OCI-LY1 (cell line): ENCODE measurements at regions not wholly inside any gene's neighbourhood (a gene's known extent, or its start where the extent isn't known, plus 50 kb on each side); places are given as distances from the start of the nearest gene placed in this dataset.

Experiments
- H2AFZ ChIP-seq: fragments of 200-600 bp; sonication (generic), shearing (Covaris generic); 2 replicates; pipeline ENCODE4 v1.6.0; 2014; ENCODE audit warnings: antibody characterized with exemption, mild to moderate bottlenecking, low read length
- H3F3A ChIP-seq: fragments of 200-600 bp; sonication (generic), shearing (Covaris generic); 2 replicates; pipeline ENCODE4 v1.6.0; 2014; ENCODE audit warnings: mild to moderate bottlenecking, antibody characterized with exemption, low read length, moderate library complexity; ENCODE audit not compliant: insufficient read depth
- H3K27ac ChIP-seq: fragments of 200-600 bp; sonication (generic); 2 replicates; pipeline ENCODE4 v1.5.1; 2014; ENCODE audit warnings: low read length, mixed run types, mild to moderate bottlenecking, low read depth; ENCODE audit not compliant: poor library complexity, severe bottlenecking
- H3K27me3 ChIP-seq: fragments of 200-600 bp; sonication (generic); 2 replicates; pipeline ENCODE4 v1.6.0; 2014; ENCODE audit warnings: antibody characterized with exemption, mild to moderate bottlenecking, low read length, moderate library complexity; ENCODE audit not compliant: insufficient read depth
- H3K36me3 ChIP-seq: fragments of 200-600 bp; sonication (generic); 2 replicates; pipeline ENCODE4 v1.6.1; 2014; ENCODE audit warnings: mild to moderate bottlenecking, antibody characterized with exemption, low read length, moderate library complexity, mixed read lengths; ENCODE audit not compliant: insufficient read depth
- H3K4me1 ChIP-seq: fragments of 200-600 bp; sonication (generic); 2 replicates; pipeline ENCODE4 v1.5.1; 2014; ENCODE audit warnings: mild to moderate bottlenecking, low read length, moderate library complexity; ENCODE audit not compliant: insufficient read depth, severe bottlenecking
- H3K4me2 ChIP-seq: fragments of 200-600 bp; sonication (generic), shearing (Covaris generic); 2 replicates; pipeline ENCODE4 v1.6.1; 2014; ENCODE audit warnings: low read length
- H3K4me3 ChIP-seq: fragments of 200-600 bp; sonication (generic); 2 replicates; pipeline ENCODE4 v1.5.1; 2014; ENCODE audit warnings: low read length, low read depth, mild to moderate bottlenecking, mixed read lengths; ENCODE audit not compliant: poor library complexity, severe bottlenecking
- H3K79me2 ChIP-seq: fragments of 200-600 bp; shearing (Covaris generic); 2 replicates; pipeline ENCODE4 v1.6.1; 2016; ENCODE audit warnings: mixed run types, low read length, mixed read lengths; ENCODE audit not compliant: insufficient read depth
- H3K9ac ChIP-seq: fragments of 200-600 bp; sonication (generic), shearing (Covaris generic); 2 replicates; pipeline ENCODE4 v1.6.1; 2014; ENCODE audit warnings: mild to moderate bottlenecking, low read length, mixed read lengths
- H3K9me2 ChIP-seq: fragments of 200-600 bp; sonication (generic), shearing (Covaris generic); 2 replicates; pipeline ENCODE4 v1.6.1; 2014; ENCODE audit warnings: low read depth, mild to moderate bottlenecking, low read length, mixed read lengths
- H3K9me3 ChIP-seq: fragments of 200-600 bp; shearing (Covaris generic); 2 replicates; pipeline ENCODE4 v1.6.1; 2014; ENCODE audit warnings: low read length, mixed read lengths
- H4K20me1 ChIP-seq: fragments of 200-600 bp; sonication (generic), shearing (Covaris generic); 2 replicates; pipeline ENCODE4 v1.6.0; 2016; ENCODE audit warnings: mild to moderate bottlenecking, low read length; ENCODE audit not compliant: insufficient read depth
- CTCF ChIP-seq: fragments of 200-600 bp; sonication (generic), shearing (Covaris generic); IDR thresholded peaks from 2 replicates; pipeline ENCODE4 v1.5.1; 2017; ENCODE audit warnings: mild to moderate bottlenecking, antibody characterized with exemption, low read length, moderate library complexity, mixed read lengths
- EZH2 ChIP-seq: fragments of 200-600 bp; sonication (generic), shearing (Covaris generic); IDR thresholded peaks from 2 replicates; pipeline ENCODE4 v1.8.0; 2017; ENCODE audit warnings: borderline replicate concordance, mixed run types, mild to moderate bottlenecking, antibody characterized with exemption, low read length, moderate library complexity, mixed read lengths

- Histone ChIP-seq H3K27me3 (no peaks in the 10 kb centered on the region), H2AFZ (no peak overlapping the region)
These were observed 223.6 kb upstream of the PREP start for GRCh38 chr6:105626295-105627158.

DNA sequence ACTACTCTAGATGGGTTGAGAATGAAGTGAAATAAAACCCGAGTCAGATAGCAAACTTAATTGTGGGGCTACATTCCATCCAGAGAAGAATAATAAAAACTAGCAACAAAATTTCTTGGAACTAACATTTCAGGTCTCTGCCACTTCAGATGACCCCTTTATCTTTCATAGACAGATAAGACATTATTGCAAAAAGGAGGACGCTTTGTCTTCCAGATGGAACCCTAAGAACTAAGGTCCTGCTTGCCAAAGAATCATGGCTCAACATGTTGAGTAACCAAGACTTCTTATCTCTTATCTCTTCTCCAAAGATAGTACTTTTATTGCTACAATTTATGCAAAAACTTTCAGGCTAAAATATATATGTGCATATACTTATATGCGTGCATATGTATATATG lies 221.1 kb upstream of the PREP start:
- TF ChIP-seq CTCF (no peak), EZH2 (no peak)

More at GRCh38 chr6:105626295-105627158, 223.6 kb upstream of the PREP start:
- peaks cover 6% of the 10 kb centered on the region for H3K4me1 ChIP-seq
- no peaks in the 10 kb centered on the region for H3F3A ChIP-seq
- no peaks in the 10 kb centered on the region for H4K20me1 ChIP-seq
- no peaks in the 10 kb centered on the region for H3K9me3 ChIP-seq
- no peaks in the 10 kb centered on the region for H3K36me3 ChIP-seq
- H3K4me3 ChIP-seq, result no peak overlapping the region
- H3K9me2 ChIP-seq, result no peaks in the 10 kb centered on the region
- TF ChIP-seq CTCF (no peak), EZH2 (no peak)
- no peak overlapping the region for H3K9ac ChIP-seq
- no peak overlapping the region for H3K4me2 ChIP-seq
- H3K79me2 ChIP-seq, result no peaks in the 10 kb centered on the region
- H3K27ac ChIP-seq, result no peak overlapping the region

DNA sequence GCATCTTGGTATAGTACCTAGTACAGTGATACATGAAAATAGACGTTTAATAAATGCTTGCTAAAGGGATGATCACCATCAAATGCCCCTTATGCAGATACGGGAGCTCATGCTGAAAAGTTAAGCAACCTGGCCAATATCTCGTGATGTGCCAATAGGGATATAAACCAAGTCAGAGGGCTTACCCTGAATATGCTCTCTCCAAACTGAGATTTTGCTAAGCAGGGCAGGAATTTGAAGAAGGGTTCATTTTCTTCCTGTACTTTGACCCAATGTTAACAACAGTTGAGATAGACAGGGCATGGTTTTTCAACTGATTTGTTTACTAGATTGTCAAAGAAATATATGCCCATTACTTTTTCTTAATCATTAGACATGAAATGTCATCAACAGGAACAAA lies 219.3 kb upstream of the PREP start:
- Histone ChIP-seq H3K79me2 (no peaks in the 10 kb centered on the region), H3K9ac (no peak overlapping the region), H3K9me2 (no peaks in the 10 kb centered on the region), H3K4me1 (peaks cover 19% of the 10 kb centered on the region), H3K27ac (no peak overlapping the region), H3K36me3 (no peaks in the 10 kb centered on the region), H2AFZ (no peak overlapping the region), H4K20me1 (no peaks in the 10 kb centered on the region), H3K27me3 (no peaks in the 10 kb centered on the region), H3K4me2 (no peak overlapping the region), H3K4me3 (no peak overlapping the region), H3F3A (no peaks in the 10 kb centered on the region), H3K9me3 (no peaks in the 10 kb centered on the region)
- TF ChIP-seq EZH2, result no peak
- no peak for TF ChIP-seq CTCF

More for the DNA sequence above, 221.1 kb upstream of the PREP start:
- Histone ChIP-seq H3K27ac (no peak overlapping the region), H3K9me3 (no peaks in the 10 kb centered on the region), H2AFZ (no peak overlapping the region), H3K4me1 (peaks cover 19% of the 10 kb centered on the region), H4K20me1 (no peaks in the 10 kb centered on the region), H3F3A (no peaks in the 10 kb centered on the region), H3K9me2 (no peaks in the 10 kb centered on the region), H3K36me3 (no peaks in the 10 kb centered on the region), H3K27me3 (no peaks in the 10 kb centered on the region), H3K79me2 (no peaks in the 10 kb centered on the region), H3K4me3 (no peak overlapping the region), H3K9ac (no peak overlapping the region), H3K4me2 (no peak overlapping the region)
